MG63 (cell line): ENCODE measurements at regions not wholly inside any gene's neighbourhood (a gene's known extent, or its start where the extent isn't known, plus 50 kb on each side); places are given as distances from the start of the nearest gene placed in this dataset.

Experiments used
- DNase-seq: peaks from one replicate; pipeline ENCODE4 v3.0.0-alpha.2; 2020
- H3K27me3 ChIP-seq: fragments of 250-450 bp; sonication (Bioruptor Pico); 2 replicates; pipeline ENCODE4 v1.5.1; 2020; ENCODE audit warnings: mild to moderate bottlenecking, moderate library complexity
- H3K36me3 ChIP-seq: fragments of 250-450 bp; sonication (Bioruptor Pico); 2 replicates; pipeline ENCODE4 v1.5.1; 2020; ENCODE audit warnings: mild to moderate bottlenecking, moderate library complexity
- H3K4me3 ChIP-seq: fragments of 250-450 bp; sonication (Bioruptor Pico); 2 replicates; pipeline ENCODE4 v1.5.1; 2020; ENCODE audit warnings: mild to moderate bottlenecking, moderate library complexity
- H3K9me3 ChIP-seq: fragments of 250-450 bp; sonication (Bioruptor Pico); 2 replicates; pipeline ENCODE4 v1.5.1; 2020; ENCODE audit warnings: mild to moderate bottlenecking, moderate library complexity

DNA sequence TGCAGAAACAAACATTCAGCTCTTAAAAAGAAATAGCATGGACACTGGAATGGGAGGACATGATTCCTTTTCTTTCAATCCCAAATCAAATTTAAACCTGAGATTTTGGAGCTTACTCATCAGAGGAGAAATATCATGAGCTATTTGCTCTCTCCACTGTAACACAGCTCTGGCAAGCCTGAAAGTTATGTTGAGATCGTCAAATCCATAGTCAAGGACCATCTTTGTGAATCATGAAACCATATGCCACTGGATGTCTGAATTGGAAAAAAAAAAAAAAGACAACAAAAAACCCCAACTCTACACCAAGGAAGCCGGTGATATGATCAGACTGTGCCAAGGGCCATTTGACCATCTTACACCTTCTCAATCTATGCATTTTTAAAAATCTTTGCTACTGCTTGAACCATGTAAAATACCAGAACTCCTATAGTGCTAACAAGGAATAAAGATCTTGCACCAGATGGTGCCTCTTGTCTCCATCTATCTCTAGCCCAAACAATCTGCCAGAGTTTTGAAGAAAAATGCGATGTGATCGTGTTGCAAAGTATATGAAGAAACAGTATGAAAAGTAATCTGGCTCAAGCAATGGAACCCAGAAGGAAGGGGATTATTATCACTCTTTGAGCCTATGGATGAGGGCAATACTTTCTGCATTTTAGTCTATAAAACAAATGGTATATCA lies 138.1 kb upstream of the MEF2C start:
- Histone ChIP-seq H3K36me3 (no peaks in the 10 kb centered on the region), H3K27me3 (no peaks in the 10 kb centered on the region), H3K4me3 (no peak overlapping the region), H3K9me3 (no peaks in the 10 kb centered on the region; the same call in 1 of the 2 replicates)
- no peak for DNase-seq

DNA sequence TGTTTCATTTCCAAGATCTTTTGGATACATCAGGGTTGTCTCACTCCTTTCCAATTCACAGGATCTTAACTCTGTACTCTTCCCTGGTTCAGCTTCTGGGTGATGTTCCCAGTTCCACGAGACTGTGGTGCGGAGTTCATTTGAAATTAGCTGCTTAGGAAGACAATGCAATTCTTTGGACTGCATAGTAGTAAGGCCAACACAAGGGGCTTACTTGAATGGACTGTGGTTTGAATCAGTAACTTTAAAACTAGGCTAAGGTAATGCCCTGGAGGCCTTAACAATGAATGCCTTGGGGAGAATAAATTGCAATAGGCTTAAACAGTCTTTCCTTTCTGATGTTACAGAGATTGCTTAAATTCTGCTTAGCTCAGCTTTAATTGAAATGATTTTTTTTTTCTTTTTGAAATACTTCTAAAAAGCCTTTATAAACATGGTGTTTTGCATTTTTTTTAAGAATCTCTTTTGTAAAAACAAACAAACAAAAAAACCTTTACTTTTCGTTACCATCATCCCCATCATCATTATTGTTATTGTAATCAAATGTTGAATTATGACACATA lies 133.8 kb upstream of the MEF2C start:
- Histone ChIP-seq H3K9me3 (no peaks in the 10 kb centered on the region), H3K27me3 (no peaks in the 10 kb centered on the region), H3K36me3 (no peaks in the 10 kb centered on the region), H3K4me3 (no peak overlapping the region)
- no peak for DNase-seq

DNA sequence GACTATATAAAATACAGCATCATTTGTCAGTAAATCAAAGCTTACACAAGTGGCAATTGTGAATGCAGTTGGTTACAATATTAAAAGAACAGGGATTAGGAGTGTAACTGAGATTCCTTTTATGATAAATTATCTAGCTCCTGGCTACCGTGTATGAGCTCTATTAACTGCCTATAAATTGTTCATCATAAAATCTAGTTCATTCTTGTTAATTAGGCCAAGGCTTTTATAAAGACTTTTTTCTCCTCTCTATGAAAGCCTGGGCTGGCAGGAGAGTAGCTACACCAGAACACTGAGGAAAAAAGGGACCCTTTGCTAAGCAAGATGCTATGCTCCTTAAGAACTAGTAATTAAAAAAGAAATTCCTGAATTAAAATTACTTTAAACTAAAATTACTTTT lies 132.4 kb upstream of the MEF2C start:
- DNase-seq = no peak
- H3K27me3 ChIP-seq = no peaks in the 10 kb centered on the region
- H3K36me3 ChIP-seq = no peaks in the 10 kb centered on the region
- H3K9me3 ChIP-seq = no peaks in the 10 kb centered on the region
- no peak overlapping the region for H3K4me3 ChIP-seq

DNA sequence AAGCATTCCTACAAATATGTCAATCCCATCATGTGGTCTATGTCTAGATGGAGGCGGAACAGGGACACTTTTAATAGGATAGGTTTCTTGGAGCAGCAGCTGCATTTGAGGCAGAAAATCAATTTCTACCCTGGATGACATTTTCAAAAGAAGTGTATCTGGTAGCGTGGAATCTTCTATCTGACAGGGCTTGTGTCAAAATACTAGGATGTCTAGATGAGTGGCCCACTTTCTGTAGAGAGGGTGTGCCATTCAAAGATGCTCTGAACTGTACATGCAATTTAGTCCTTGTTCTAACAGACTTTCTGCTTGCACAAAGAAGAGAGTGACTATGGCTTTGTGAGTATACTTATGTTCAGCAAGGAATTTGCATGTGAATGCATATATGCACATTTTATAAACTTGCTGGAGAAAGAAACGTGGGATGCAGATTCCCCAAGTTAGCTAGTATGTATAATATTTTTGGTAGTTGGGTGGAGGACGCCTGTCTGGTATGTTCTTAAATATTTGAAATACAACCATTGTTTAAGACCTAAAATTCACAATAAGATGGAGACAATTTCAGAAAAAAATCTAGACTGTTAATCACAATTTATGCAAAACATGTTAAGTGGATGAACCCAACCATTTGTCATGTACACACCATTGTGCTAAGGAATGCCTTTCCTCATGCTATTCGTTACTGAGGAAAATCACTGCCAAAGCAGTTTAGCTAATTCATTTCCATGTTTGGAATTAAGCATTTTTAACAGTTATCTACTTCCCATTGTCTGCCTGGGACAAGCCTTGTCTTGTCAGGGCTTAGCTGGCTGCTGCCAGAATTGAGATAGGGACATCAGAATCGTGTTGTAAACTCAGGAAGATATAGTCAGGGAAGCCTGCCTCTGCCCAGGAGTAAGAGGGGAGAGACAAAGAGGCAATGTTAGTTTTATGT lies 129.1 kb upstream of the MEF2C start:
- H3K27me3 ChIP-seq = no peaks in the 10 kb centered on the region
- no peak overlapping the region for H3K4me3 ChIP-seq
- DNase-seq = no peak
- no peaks in the 10 kb centered on the region for H3K36me3 ChIP-seq
- no peaks in the 10 kb centered on the region for H3K9me3 ChIP-seq

DNA sequence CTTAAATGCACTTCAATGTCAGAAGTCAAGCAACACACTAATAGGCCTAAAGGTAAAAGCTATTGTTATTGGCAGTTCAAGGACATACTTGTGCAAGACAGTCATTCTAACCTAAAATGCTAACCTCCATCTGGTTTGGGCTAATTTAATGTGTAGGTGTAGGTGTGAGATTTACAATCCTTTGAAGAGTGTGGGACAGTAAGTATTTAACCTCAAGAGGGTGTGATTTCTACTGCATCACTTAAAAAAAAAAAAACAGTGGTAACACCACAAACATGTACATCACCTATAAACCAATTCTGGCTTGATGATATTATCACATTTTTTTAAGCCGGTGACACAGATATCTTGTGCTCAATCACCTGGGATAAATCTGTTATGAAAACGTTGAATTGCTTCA lies 127.5 kb upstream of the MEF2C start:
- no peak for DNase-seq
- Histone ChIP-seq H3K36me3 (no peaks in the 10 kb centered on the region), H3K27me3 (no peaks in the 10 kb centered on the region), H3K4me3 (no peak overlapping the region), H3K9me3 (no peaks in the 10 kb centered on the region)

DNA sequence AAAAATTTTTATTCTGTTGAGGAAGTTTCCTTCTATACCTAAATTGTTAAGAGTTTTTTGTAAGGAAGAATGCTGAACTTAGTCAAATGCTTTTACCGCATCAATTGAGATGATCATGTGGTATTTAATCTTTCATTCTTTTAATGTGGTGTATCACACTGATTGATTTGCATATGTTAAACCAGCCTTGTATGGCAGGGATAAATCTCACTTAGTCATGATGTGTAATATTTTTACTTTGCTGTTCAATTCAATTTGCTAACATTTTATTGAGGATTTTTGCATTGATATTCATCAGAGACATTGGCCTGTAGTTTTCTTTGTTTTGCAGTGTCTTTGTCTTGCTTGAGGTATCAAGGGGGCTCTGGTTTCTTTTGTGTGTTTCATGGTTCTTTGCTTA lies 125.3 kb upstream of the MEF2C start:
- no peaks in the 10 kb centered on the region for H3K36me3 ChIP-seq
- no peak for DNase-seq
- H3K4me3 ChIP-seq = no peak overlapping the region
- H3K9me3 ChIP-seq = no peaks in the 10 kb centered on the region
- H3K27me3 ChIP-seq = no peaks in the 10 kb centered on the region

DNA sequence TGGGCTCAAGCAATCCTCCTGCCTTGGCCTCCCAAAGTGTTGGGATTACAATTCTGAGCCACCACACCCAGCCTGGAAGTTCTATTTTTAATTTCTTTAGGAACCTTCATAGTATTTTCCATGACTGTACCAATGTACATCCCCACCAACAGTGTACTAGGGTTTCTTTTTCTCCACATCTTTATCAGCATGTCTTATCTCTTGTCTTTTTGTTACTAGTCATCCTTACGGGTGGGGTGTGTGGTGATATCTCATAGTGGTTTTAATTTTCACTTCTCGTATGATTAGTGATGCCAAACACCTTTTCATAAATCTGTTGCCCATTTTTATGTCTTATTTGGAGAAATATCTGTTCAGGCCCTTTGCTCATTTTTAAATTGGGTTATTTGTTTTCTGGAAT lies 123.0 kb upstream of the MEF2C start:
- Histone ChIP-seq H3K36me3 (no peaks in the 10 kb centered on the region), H3K9me3 (no peaks in the 10 kb centered on the region), H3K4me3 (no peak overlapping the region), H3K27me3 (no peaks in the 10 kb centered on the region)
- DNase-seq = no peak

DNA sequence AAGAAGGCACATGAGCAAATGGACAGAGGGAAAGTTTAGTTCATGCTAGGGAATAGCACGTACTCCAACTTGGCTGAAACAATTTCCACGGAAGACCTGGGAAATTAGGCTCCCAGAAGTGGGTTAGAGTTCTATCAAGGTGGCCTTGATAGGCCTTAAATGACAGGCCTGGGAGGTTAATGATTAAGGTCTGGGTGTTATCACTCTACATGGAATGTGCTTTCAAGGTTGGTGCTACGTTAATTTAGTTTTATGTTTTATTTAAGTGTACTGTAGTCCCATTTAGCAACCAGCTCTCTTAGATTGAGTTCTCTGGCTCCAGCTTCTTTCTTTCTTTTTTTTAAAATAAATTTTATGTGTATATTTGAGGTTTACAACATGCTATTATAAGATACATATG lies 121.4 kb upstream of the MEF2C start:
- no peak for DNase-seq
- Histone ChIP-seq H3K4me3 (no peak overlapping the region), H3K9me3 (no peaks in the 10 kb centered on the region), H3K36me3 (no peaks in the 10 kb centered on the region), H3K27me3 (no peaks in the 10 kb centered on the region)

DNA sequence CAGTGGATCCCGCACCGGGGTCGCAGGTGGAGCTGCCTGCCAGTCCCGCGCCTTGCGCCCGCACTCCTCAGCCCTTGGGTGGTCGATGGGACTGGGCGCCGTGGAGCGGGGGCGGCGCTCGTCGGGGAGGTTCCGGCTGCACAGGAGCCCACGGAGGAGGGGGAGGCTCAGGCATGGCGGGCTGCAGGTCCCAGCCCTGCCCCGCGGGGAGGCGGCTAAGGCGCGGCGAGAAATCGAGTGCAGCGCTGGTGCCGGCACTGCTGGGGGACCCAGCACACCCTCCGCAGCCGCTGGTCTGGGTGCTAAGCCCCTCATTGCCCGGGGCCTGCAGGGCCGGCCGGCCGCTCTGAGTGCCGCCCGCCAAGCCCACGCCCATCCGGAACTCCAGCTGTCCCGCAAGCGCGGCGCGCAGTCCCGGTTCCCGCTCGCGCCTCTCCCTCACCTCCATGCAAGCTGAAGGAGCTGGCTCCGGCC lies 120.6 kb upstream of the MEF2C start:
- no peak for DNase-seq
- Histone ChIP-seq H3K9me3 (no peaks in the 10 kb centered on the region), H3K4me3 (no peak overlapping the region), H3K27me3 (no peaks in the 10 kb centered on the region), H3K36me3 (no peaks in the 10 kb centered on the region)

DNA sequence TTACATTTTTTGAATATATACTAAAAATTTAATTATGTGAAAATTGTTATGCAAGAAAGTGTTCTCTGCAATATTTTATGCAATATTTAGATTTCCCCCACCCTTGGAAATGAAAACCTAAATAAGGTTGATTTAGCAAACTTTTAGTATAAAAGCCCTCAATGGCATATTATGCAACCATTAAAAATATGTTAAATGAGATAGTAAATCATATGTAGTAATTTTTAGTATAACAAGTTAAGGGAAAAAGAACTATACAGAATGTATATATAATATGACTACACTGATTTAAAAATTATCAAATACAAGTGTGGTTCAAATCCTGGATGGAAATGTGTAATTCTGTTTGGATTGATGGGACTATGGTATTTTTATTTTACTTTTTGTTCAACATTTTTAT lies 116.9 kb upstream of the MEF2C start:
- Histone ChIP-seq H3K9me3 (no peaks in the 10 kb centered on the region), H3K27me3 (no peaks in the 10 kb centered on the region), H3K4me3 (no peak overlapping the region), H3K36me3 (no peaks in the 10 kb centered on the region)
- no peak for DNase-seq

DNA sequence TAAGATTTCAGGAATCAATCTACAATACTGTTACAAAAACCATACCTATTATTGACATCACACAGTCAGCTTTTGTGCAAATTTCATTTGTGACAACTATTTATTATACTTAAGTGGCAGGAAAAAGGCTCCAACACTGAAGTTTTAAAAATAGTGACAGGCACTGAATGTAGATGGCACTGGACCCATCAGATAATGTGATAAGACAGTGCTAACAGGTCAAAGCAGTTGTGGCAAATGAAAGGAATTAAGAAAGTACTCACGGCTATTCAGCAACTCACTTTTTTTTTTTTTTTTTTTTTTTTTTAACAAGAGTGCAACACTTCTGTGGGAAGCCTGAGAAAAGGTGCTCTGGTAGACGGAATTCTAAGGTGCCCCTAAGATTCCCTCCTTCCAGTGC lies 115.0 kb upstream of the MEF2C start:
- Histone ChIP-seq H3K4me3 (no peak overlapping the region), H3K27me3 (no peaks in the 10 kb centered on the region), H3K36me3 (no peaks in the 10 kb centered on the region), H3K9me3 (no peaks in the 10 kb centered on the region)
- DNase-seq = no peak

DNA sequence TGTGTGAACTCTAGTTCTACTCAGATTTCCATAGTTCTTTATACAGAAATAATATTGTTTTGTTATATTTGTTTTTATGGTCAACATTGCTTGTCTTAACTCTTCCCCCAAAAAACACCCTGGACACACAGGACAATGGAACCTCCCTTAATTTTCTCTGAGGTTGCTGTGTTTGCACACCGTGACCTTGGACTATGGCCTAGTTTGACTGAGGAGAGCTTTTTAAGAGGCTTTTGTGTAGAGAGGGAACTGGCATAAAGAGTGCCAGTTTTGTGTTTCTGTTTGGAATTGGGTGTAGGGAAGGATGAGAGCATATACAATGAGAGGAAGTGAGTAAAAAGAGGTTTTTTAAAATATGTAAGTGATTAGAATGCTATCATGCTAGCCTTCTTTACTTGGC lies 101.1 kb upstream of the MEF2C start:
- H3K9me3 ChIP-seq = no peaks in the 10 kb centered on the region
- H3K36me3 ChIP-seq = no peaks in the 10 kb centered on the region
- H3K4me3 ChIP-seq = no peak overlapping the region
- DNase-seq = no peak
- no peaks in the 10 kb centered on the region for H3K27me3 ChIP-seq

DNA sequence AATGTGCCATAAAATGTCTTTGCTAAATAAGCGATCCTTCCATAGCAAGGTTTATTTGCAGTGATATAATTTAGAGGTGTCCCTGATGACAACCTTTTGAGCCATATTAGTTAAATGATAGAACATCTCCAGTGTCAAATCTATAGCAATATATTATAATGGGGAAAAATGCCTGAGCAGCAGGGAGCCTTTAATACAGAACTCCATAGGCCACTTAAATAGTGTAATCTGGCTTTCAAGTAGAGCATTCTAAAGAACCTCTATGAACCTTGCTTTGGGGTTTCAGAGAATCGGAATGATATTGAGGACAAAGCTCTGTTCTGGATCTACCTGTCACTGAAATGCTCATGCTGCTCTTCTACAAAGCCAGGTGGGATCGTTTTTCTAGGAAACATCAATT lies 96.7 kb upstream of the MEF2C start:
- H3K36me3 ChIP-seq = no peaks in the 10 kb centered on the region
- no peak overlapping the region for H3K4me3 ChIP-seq
- no peak for DNase-seq
- no peaks in the 10 kb centered on the region for H3K27me3 ChIP-seq
- H3K9me3 ChIP-seq = no peaks in the 10 kb centered on the region

DNA sequence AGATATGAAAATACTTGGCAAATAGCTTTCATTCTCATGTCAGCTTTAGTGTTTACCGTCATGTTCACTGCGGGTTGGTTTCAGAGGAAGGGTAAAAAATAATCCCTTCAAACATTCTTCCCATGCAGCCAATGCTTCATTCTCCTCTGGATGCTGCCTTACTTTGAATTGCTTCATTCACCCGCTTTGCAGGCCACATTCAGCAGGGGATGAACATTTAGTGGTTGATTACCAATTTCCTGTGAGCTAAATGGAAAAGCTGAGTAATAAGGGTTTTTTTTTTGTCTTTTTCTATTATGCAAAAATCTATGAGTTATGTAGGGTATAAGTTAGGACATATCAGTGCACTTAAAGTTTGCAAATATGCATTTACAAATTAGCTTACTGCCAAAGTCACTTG lies 96.3 kb upstream of the MEF2C start:
- no peak for DNase-seq
- H3K27me3 ChIP-seq = no peaks in the 10 kb centered on the region
- H3K9me3 ChIP-seq = no peaks in the 10 kb centered on the region
- no peak overlapping the region for H3K4me3 ChIP-seq
- H3K36me3 ChIP-seq = no peaks in the 10 kb centered on the region

DNA sequence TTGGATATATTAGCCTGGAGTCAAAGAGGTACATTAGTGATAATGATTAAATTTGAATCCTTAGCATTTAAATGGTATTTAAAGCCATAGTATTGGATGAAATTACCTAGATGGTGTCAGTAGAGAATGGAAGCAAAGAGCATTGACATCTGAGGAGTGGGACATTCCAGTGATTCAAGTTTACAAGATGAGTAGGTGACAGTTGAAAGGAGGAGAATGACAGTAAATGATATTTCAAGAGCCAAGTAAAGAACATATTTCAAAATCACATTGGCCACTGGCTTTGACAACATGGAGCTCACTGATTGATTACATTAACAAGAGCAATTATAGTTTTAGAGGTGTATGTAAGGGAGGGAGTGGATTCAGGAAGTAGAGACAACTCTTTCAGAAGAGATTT lies 93.9 kb upstream of the MEF2C start:
- no peak for DNase-seq
- H3K9me3 ChIP-seq = no peaks in the 10 kb centered on the region
- no peak overlapping the region for H3K4me3 ChIP-seq
- no peaks in the 10 kb centered on the region for H3K36me3 ChIP-seq
- no peaks in the 10 kb centered on the region for H3K27me3 ChIP-seq

DNA sequence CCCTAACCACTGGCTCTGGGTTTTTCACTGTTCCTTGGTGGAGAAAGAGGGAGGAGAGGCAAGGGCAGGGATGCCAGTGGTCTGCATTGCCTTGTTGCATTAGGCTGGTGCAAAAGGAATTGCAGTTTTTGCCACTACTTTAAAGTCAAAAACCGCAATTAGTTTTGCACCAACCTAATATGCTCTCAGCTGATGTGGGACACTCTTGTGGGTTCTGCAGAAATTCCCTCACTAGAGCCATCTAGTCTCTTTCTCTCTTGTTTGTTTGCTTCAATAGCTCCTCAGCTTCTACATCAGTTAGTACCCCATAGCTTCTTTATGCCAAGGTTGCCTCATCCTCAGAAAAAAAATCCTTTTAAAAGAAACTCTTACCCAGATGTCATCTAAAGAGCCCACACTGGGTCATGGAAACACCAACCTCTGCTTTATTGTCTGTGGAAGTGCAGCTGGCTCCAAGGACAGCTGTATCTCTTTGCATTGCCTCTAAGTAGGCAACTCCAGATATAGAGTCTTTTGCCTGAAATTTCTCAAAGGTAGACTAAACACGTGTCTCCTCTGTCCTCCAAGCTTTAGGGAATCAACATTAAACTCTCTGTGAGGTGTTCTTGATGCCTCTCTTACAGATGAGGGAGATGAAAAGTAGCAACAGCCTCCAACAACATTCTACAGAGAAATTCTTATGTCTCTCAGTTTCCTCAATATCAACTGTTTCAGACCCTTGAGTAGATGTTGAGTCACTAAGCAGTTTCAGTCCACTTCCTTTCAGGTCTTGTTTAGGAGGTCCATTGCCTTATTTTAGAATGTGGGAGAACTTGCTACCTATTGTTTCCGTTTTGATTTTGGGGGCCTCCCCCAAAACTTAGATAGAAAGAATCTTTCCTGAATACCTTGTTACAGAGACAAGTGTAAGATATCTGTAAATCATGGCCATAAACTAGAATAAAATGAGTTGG lies 84.9 kb upstream of the MEF2C start:
- DNase-seq = no peak
- no peaks in the 10 kb centered on the region for H3K9me3 ChIP-seq

DNA sequence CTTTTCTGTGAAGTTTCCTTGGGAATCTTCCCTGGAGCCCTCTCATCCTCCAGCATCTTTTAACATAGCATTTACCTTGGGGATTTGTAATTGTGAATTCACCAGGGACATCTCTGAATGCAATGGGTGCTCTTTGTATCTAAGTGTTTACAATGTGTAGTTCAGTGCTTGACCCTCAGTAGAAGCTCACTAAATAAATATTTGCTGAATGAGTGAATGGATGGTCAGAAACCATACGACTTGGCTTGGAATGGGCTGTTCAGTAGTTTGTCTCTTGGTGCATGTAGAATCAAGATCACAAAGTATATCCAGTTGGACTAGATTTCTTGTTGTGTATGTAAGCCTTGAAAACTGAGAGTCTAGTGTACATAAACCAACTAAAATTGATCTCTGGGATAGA lies 81.8 kb upstream of the MEF2C start:
- Histone ChIP-seq H3K9me3 (no peaks in the 10 kb centered on the region), H3K27me3 (no peaks in the 10 kb centered on the region), H3K4me3 (no peak overlapping the region), H3K36me3 (no peaks in the 10 kb centered on the region)
- no peak for DNase-seq

More for the DNA sequence above, 84.9 kb upstream of the MEF2C start:
- Histone ChIP-seq H3K27me3 (no peaks in the 10 kb centered on the region), H3K4me3 (no peak overlapping the region), H3K36me3 (no peaks in the 10 kb centered on the region)
